IMR-90 (cell line): ENCODE measurements at regions not wholly inside any gene's neighbourhood (a gene's known extent, or its start where the extent isn't known, plus 50 kb on each side); places are given as distances from the start of the nearest gene placed in this dataset.

Experiments used
- ELK1 ChIP-seq: fragments of 150-350 bp; IDR thresholded peaks from 2 replicates; pipeline ENCODE4 v1.6.1; 2016; ENCODE audit warnings: low read depth, mild to moderate bottlenecking, low read length, moderate library complexity, borderline replicate concordance
- RAD21 ChIP-seq: IDR thresholded peaks from 2 replicates; pipeline ENCODE4 v1.6.1; 2012; ENCODE audit warnings: low read length, improper control_type of control experiment

- TF ChIP-seq RAD21 (no peak), ELK1 (no peak)
Measured at GRCh38 chr17:77863814-77864161, 94.7 kb upstream of the TNRC6C start.
